EL (cell line): ENCODE measurements at regions not wholly inside any gene's neighbourhood (a gene's known extent, or its start where the extent isn't known, plus 50 kb on each side); places are given as distances from the start of the nearest gene placed in this dataset.
A peak's percentile ranks its signal among the peaks of the same experiment; 100 is the strongest.

Experiments
- DNase-seq: peaks from one replicate; pipeline ENCODE4 v3.0.0-alpha.2; 2016

GRCh38 chr5:5044247-5044840 lies 95.8 kb upstream of the ADAMTS16 start:
- no peak for DNase-seq

GRCh38 chr5:5046680-5047502 lies 93.2 kb upstream of the ADAMTS16 start:
- DNase-seq = no peak

- no peak for DNase-seq
Observed at GRCh38 chr5:5050801-5051200, 89.3 kb upstream of the ADAMTS16 start.

GRCh38 chr5:5055712-5056111 lies 84.4 kb upstream of the ADAMTS16 start:
- no peak for DNase-seq

- no peak for DNase-seq
Observed at GRCh38 chr5:5061836-5062235, 78.3 kb upstream of the ADAMTS16 start.

GRCh38 chr5:5062525-5063302 lies 77.4 kb upstream of the ADAMTS16 start:
- DNase-seq = no peak

GRCh38 chr5:5063533-5063953 lies 76.6 kb upstream of the ADAMTS16 start:
- DNase-seq = no peak

- no peak for DNase-seq
Observed at GRCh38 chr5:5065472-5065871, 74.7 kb upstream of the ADAMTS16 start.

- DNase-seq = peak; percentile 5
Observed at GRCh38 chr5:5066276-5067186, 73.6 kb upstream of the ADAMTS16 start.

GRCh38 chr5:5069851-5070250 lies 70.3 kb upstream of the ADAMTS16 start:
- no peak for DNase-seq

- no peak for DNase-seq
Observed at GRCh38 chr5:5071554-5071953, 68.6 kb upstream of the ADAMTS16 start.

GRCh38 chr5:5077236-5077635 lies 62.9 kb upstream of the ADAMTS16 start:
- DNase-seq = no peak

GRCh38 chr5:5078009-5078897 lies 61.9 kb upstream of the ADAMTS16 start:
- peak; percentile 4 for DNase-seq

GRCh38 chr5:5079876-5080275 lies 60.3 kb upstream of the ADAMTS16 start:
- no peak for DNase-seq

- no peak for DNase-seq
Observed at GRCh38 chr5:5080790-5081189, 59.3 kb upstream of the ADAMTS16 start.

GRCh38 chr5:5085381-5085780 lies 54.7 kb upstream of the ADAMTS16 start:
- no peak for DNase-seq

GRCh38 chr5:5089895-5090649 lies 50.1 kb upstream of the ADAMTS16 start:
- no peak for DNase-seq
